CD8-positive, alpha-beta memory T cell (primary cell): ENCODE measurements at regions not wholly inside any gene's neighbourhood (a gene's known extent, or its start where the extent isn't known, plus 50 kb on each side); places are given as distances from the start of the nearest gene placed in this dataset.

Source experiments
- CTCF ChIA-PET: fragments of 350-600 bp; sonication (Branson Sonifier 250); formaldehyde crosslinking; loops from one replicate; lab custom pipeline; 2021; ENCODE audit warnings: antibody characterized with exemption; lab: Charles Lee
- POLR2A ChIA-PET: fragments of 350-600 bp; sonication (Branson Sonifier 250); formaldehyde crosslinking; loops from one replicate; lab custom pipeline; 2021; ENCODE audit warnings: antibody characterized with exemption; lab: Charles Lee
- DNase-seq, 5 donors: peaks; one replicate each; pipeline versions ENCODE4 v3.0.0 to v3.0.0-alpha.2; 2020 to 2022; ENCODE audit warnings: mixed read lengths in 1 of 5
- H3K27ac ChIP-seq: one replicate; pipeline ENCODE4 v1.7.0; 2013; ENCODE audit warnings: low read depth, mild to moderate bottlenecking, low read length, moderate library complexity
- H3K27me3 ChIP-seq: 2 replicates; pipeline ENCODE4 v1.7.0; 2013; ENCODE audit warnings: low read length, mild to moderate bottlenecking; ENCODE audit not compliant: insufficient read depth, poor library complexity, severe bottlenecking
- H3K36me3 ChIP-seq: 2 replicates; pipeline ENCODE4 v1.7.0; 2013; ENCODE audit warnings: mild to moderate bottlenecking, low read length, moderate library complexity; ENCODE audit not compliant: insufficient read depth
- H3K4me1 ChIP-seq: 2 replicates; pipeline ENCODE4 v1.7.0; 2013; ENCODE audit warnings: mild to moderate bottlenecking, low read length, moderate library complexity; ENCODE audit not compliant: insufficient read depth
- H3K4me3 ChIP-seq: 2 replicates; pipeline ENCODE4 v1.7.0; 2013; ENCODE audit warnings: mild to moderate bottlenecking, low read length
- H3K9me3 ChIP-seq: 2 replicates; pipeline ENCODE4 v1.7.0; 2013; ENCODE audit warnings: mild to moderate bottlenecking, low read length
- H3K27ac Mint-ChIP-seq, 8 donors: one replicate each; pipeline ENCODE4 v1.8.0; 2020 to 2021; ENCODE audit warnings: mixed read lengths in 8 of 8, mild to moderate bottlenecking in 6 of 8, inconsistent platforms in 3 of 8, moderate library complexity in 3 of 8
- H3K27me3 Mint-ChIP-seq, 2 donors: one replicate each; pipeline ENCODE4 v1.8.0; 2020 to 2021; ENCODE audit warnings: mixed read lengths in 2 of 2, mild to moderate bottlenecking in 1 of 2, moderate library complexity in 1 of 2
- H3K36me3 Mint-ChIP-seq, 3 donors: one replicate each; pipeline ENCODE4 v1.8.0; 2020 to 2021; ENCODE audit warnings: mixed read lengths in 3 of 3, inconsistent platforms in 1 of 3, mild to moderate bottlenecking in 1 of 3
- H3K4me1 Mint-ChIP-seq, 3 donors: one replicate each; pipeline ENCODE4 v1.8.0; 2020 to 2021; ENCODE audit warnings: mixed read lengths in 3 of 3, inconsistent platforms in 1 of 3, mild to moderate bottlenecking in 1 of 3
- H3K4me3 Mint-ChIP-seq, 7 donors: one replicate each; pipeline ENCODE4 v1.8.0; 2020 to 2021; ENCODE audit warnings: mixed read lengths in 7 of 7, mild to moderate bottlenecking in 6 of 7, moderate library complexity in 4 of 7, inconsistent platforms in 2 of 7
- H3K9me3 Mint-ChIP-seq, 5 donors: one replicate each; pipeline ENCODE4 v1.8.0; 2020 to 2022; ENCODE audit warnings: mixed read lengths in 5 of 5, mild to moderate bottlenecking in 3 of 5, moderate library complexity in 2 of 5, inconsistent platforms in 1 of 5

DNA sequence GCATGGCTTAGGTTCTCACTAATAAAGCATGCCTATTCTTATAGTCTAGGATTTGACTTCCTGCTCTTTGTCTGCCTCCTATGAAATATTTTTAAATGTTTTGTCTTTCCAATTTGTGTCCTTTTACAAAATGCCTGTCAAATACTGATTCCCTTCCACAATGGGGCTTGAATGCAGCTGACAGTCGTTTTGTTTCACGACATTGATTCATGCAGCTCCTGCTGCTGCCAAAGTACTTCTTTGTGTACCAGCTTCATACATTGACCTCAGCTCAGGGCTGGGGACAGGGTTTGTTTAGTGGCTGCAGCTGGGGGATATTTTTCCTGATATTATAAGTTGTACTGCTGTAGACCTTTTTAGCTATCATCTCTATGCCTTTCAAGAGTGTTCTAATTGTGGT is 371.9 kb upstream of the CHRM2 start:
- Histone ChIP-seq H3K4me3 (no peak overlapping the region), H3K9me3 (no peaks in the 10 kb centered on the region), H3K36me3 (no peaks in the 10 kb centered on the region), H3K27me3 (no peaks in the 10 kb centered on the region), H3K4me1 (no peaks in the 10 kb centered on the region), H3K27ac (no peak overlapping the region)
- Mint-ChIP-seq H3K4me3 (no peak overlapping the region), H3K36me3 (no peaks in the 10 kb centered on the region), H3K9me3 (peaks cover 1 to 16% (median 4%) of the 10 kb centered on the region in 5 donors), H3K27me3 (no peaks in the 10 kb centered on the region), H3K27ac (no peak overlapping the region), H3K4me1 (no peaks in the 10 kb centered on the region)
- no peak for DNase-seq
- ChIA-PET POLR2A (no interaction called here), CTCF (no interaction called here)

GRCh38 chr7:136495081-136495480 is 373.4 kb upstream of the CHRM2 start:
- POLR2A ChIA-PET = no interaction called here
- H3K9me3 ChIP-seq = no peaks in the 10 kb centered on the region
- Mint-ChIP-seq H3K27ac (no peak overlapping the region), H3K4me3 (no peak overlapping the region), H3K4me1 (no peaks in the 10 kb centered on the region), H3K9me3 (peaks cover 3 to 19% (median 6%) of the 10 kb centered on the region in 5 donors), H3K27me3 (no peaks in the 10 kb centered on the region), H3K36me3 (no peaks in the 10 kb centered on the region)
- CTCF ChIA-PET = no interaction called here
- no peak overlapping the region for H3K27ac ChIP-seq
- no peak overlapping the region for H3K4me3 ChIP-seq
- H3K27me3 ChIP-seq = no peaks in the 10 kb centered on the region
- H3K36me3 ChIP-seq = no peaks in the 10 kb centered on the region
- DNase-seq = no peak
- no peaks in the 10 kb centered on the region for H3K4me1 ChIP-seq

DNA sequence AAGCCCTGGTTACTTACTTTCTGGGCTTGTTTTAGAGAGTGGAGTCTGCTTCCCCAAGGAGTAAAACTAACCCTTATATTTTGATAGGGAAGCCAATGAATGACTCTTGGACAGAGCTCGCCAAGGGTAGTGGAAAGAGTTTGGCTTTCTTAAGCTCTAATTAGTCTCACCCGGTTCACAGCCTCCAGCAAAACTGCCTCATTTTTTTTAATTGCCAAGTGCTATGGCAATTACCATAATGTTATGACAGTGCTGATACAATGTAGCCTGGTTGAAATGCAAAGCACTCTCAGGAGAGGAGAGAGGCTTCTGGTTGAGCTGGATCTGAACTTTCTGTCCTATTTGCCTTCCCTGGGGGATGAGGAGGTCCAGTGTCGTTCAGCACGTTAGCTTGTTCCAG is 376.1 kb upstream of the CHRM2 start:
- Histone ChIP-seq H3K36me3 (no peaks in the 10 kb centered on the region), H3K27me3 (no peaks in the 10 kb centered on the region), H3K4me1 (no peaks in the 10 kb centered on the region), H3K4me3 (no peak overlapping the region), H3K27ac (no peak overlapping the region), H3K9me3 (no peaks in the 10 kb centered on the region)
- no peak for DNase-seq
- no peaks in the 10 kb centered on the region for H3K36me3 Mint-ChIP-seq
- no peaks in the 10 kb centered on the region for H3K27me3 Mint-ChIP-seq
- no peak overlapping the region for H3K4me3 Mint-ChIP-seq
- peaks cover 4 to 16% (median 12%) of the 10 kb centered on the region in 5 donors for H3K9me3 Mint-ChIP-seq
- H3K27ac Mint-ChIP-seq = no peak overlapping the region
- ChIA-PET CTCF (no interaction called here), POLR2A (no interaction called here)
- H3K4me1 Mint-ChIP-seq = no peaks in the 10 kb centered on the region

DNA sequence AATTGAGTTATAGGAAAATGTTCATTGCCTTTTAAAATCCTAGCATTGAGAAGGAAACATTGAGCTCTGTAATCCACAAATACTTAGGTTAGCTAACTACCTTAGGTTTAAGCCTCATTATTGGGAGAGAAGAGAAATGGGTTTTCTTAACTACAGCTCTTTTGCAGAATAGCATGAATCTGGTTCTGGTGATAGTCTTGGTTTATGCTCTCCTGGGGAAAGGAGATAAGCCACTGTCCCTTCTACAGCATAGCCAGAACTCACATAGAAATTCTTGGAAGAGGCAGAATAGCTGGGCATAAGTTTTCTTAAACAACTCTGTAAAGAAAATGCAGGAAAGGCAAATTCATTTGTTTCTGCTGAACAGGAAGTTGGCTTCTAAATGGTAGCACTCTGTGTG is 378.6 kb upstream of the CHRM2 start:
- H3K27me3 Mint-ChIP-seq = no peaks in the 10 kb centered on the region
- POLR2A ChIA-PET = no interaction called here
- H3K36me3 Mint-ChIP-seq = no peaks in the 10 kb centered on the region
- no peak overlapping the region for H3K27ac Mint-ChIP-seq
- peaks cover 6 to 12% (median 10%) of the 10 kb centered on the region in 5 donors for H3K9me3 Mint-ChIP-seq
- Histone ChIP-seq H3K9me3 (no peaks in the 10 kb centered on the region), H3K36me3 (no peaks in the 10 kb centered on the region), H3K4me1 (no peaks in the 10 kb centered on the region), H3K27ac (no peak overlapping the region), H3K4me3 (no peak overlapping the region), H3K27me3 (no peaks in the 10 kb centered on the region)
- no peak overlapping the region for H3K4me3 Mint-ChIP-seq
- DNase-seq = no peak
- CTCF ChIA-PET = no interaction called here
- no peaks in the 10 kb centered on the region for H3K4me1 Mint-ChIP-seq

GRCh38 chr7:136480901-136481300 is 387.6 kb upstream of the CHRM2 start:
- no peak overlapping the region for H3K27ac ChIP-seq
- Mint-ChIP-seq H3K4me3 (no peak overlapping the region), H3K9me3 (peaks cover 2 to 16% (median 6%) of the 10 kb centered on the region in 5 donors), H3K27me3 (no peaks in the 10 kb centered on the region), H3K36me3 (no peaks in the 10 kb centered on the region), H3K4me1 (no peaks in the 10 kb centered on the region), H3K27ac (no peak overlapping the region)
- CTCF ChIA-PET = no interaction called here
- no peak overlapping the region for H3K4me3 ChIP-seq
- POLR2A ChIA-PET = no interaction called here
- peaks cover 5% of the 10 kb centered on the region for H3K9me3 ChIP-seq
- no peaks in the 10 kb centered on the region for H3K36me3 ChIP-seq
- H3K27me3 ChIP-seq = no peaks in the 10 kb centered on the region
- no peak for DNase-seq
- H3K4me1 ChIP-seq = no peaks in the 10 kb centered on the region

DNA sequence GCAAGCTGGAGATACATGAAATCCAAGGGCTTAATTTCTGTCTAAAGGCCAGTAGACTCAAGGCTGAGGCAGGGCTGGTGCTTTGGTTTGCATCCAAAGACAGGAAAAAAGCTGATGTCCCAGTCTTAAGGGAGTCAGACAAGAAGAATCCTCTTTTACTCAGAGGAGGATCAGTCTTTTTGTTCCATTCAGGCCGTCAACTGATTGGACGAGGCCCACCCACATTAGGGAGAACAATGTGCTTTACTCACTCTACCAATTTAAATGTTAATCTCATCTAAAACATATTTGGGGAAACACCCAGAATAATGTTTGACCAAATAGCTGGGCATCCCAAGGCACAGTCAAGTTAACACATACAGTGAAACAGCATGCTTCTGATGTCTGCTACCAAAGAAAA is 388.5 kb upstream of the CHRM2 start:
- Histone ChIP-seq H3K4me1 (no peaks in the 10 kb centered on the region), H3K36me3 (no peaks in the 10 kb centered on the region), H3K27me3 (no peaks in the 10 kb centered on the region), H3K9me3 (peaks cover 5% of the 10 kb centered on the region), H3K4me3 (no peak overlapping the region), H3K27ac (no peak overlapping the region)
- ChIA-PET POLR2A (no interaction called here), CTCF (no interaction called here)
- no peaks in the 10 kb centered on the region for H3K27me3 Mint-ChIP-seq
- H3K9me3 Mint-ChIP-seq = peaks cover 2 to 16% (median 11%) of the 10 kb centered on the region in 5 donors
- no peaks in the 10 kb centered on the region for H3K4me1 Mint-ChIP-seq
- DNase-seq = no peak
- no peak overlapping the region for H3K4me3 Mint-ChIP-seq
- H3K36me3 Mint-ChIP-seq = no peaks in the 10 kb centered on the region
- no peak overlapping the region for H3K27ac Mint-ChIP-seq

DNA sequence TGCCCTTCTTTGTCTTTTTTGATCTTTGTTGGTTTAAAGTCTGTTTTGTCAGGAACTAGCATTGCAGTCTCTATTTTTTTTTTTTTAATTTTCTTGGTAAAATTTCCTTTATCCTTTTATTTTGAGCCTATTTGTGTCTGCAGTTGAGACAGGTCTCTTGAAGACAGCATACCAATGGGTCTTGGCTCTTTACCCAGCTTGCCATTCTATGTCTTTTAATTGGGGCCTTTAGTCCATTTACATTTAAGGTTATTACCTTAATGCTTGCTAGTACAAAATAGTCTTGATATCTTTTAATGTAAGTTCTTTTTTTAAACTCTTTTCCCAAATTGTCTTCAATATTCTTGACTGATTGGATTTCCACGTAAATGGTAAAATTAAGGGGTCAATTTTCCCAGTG is 398.3 kb upstream of the CHRM2 start:
- Mint-ChIP-seq H3K9me3 (peaks cover 28 to 36% (median 30%) of the 10 kb centered on the region in 5 donors), H3K4me1 (no peaks in the 10 kb centered on the region), H3K27me3 (no peaks in the 10 kb centered on the region), H3K27ac (no peak overlapping the region), H3K36me3 (peaks cover 0 to 4% (median 0%) of the 10 kb centered on the region in 3 donors), H3K4me3 (no peak overlapping the region)
- Histone ChIP-seq H3K4me1 (no peaks in the 10 kb centered on the region), H3K9me3 (peaks cover 6% of the 10 kb centered on the region), H3K27me3 (no peaks in the 10 kb centered on the region), H3K27ac (no peak overlapping the region), H3K4me3 (no peak overlapping the region), H3K36me3 (no peaks in the 10 kb centered on the region)
- POLR2A ChIA-PET = no interaction called here
- DNase-seq = no peak
- CTCF ChIA-PET = no interaction called here

DNA sequence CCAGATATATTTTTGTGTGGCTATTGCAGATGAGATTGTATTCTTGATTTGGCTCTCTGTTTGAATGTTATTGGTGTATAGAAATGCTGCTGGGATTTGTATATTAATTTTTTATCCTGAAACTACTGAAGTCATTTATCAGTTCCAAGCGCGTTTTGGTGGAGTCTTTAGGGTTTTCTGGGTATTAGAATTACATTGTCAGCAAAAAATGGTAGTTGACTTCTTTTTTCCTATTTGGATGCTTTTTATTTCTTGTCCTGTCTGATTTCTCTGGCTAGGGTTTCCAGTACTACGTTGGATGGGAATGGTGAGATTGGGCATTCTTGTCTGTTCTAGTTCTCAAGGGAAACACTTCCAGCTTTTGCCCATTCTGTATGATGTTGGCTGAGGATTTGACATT is 415.5 kb upstream of the CHRM2 start:
- peaks cover 4% of the 10 kb centered on the region for H3K9me3 ChIP-seq
- ChIA-PET POLR2A (no interaction called here), CTCF (no interaction called here)
- Mint-ChIP-seq H3K27ac (no peak overlapping the region), H3K27me3 (no peaks in the 10 kb centered on the region), H3K36me3 (peaks cover 0 to 6% (median 0%) of the 10 kb centered on the region in 3 donors), H3K4me1 (no peaks in the 10 kb centered on the region), H3K4me3 (no peak overlapping the region), H3K9me3 (peaks cover 13 to 36% (median 25%) of the 10 kb centered on the region in 5 donors)
- H3K4me1 ChIP-seq = no peaks in the 10 kb centered on the region
- no peak for DNase-seq
- no peak overlapping the region for H3K4me3 ChIP-seq
- no peak overlapping the region for H3K27ac ChIP-seq
- no peaks in the 10 kb centered on the region for H3K27me3 ChIP-seq
- no peaks in the 10 kb centered on the region for H3K36me3 ChIP-seq

- Histone ChIP-seq H3K27me3 (no peaks in the 10 kb centered on the region), H3K4me3 (no peak overlapping the region), H3K27ac (no peak overlapping the region), H3K4me1 (no peaks in the 10 kb centered on the region), H3K36me3 (no peaks in the 10 kb centered on the region), H3K9me3 (no peaks in the 10 kb centered on the region)
- no peak overlapping the region for H3K27ac Mint-ChIP-seq
- no peaks in the 10 kb centered on the region for H3K36me3 Mint-ChIP-seq
- ChIA-PET CTCF (no interaction called here), POLR2A (no interaction called here)
- peaks cover 9 to 30% (median 25%) of the 10 kb centered on the region in 5 donors for H3K9me3 Mint-ChIP-seq
- no peak overlapping the region for H3K4me3 Mint-ChIP-seq
- no peaks in the 10 kb centered on the region for H3K4me1 Mint-ChIP-seq
- DNase-seq = no peak
- H3K27me3 Mint-ChIP-seq = no peaks in the 10 kb centered on the region
These were observed 421.7 kb upstream of the CHRM2 start for GRCh38 chr7:136446751-136447150.
